ENCODE measurements at regions not wholly inside any gene's neighbourhood (a gene's known extent, or its start where the extent isn't known, plus 50 kb on each side); places are given as distances from the start of the nearest gene placed in this dataset.
A peak's percentile ranks its signal among the peaks of the same experiment; 100 is the strongest.

GRCh38 chr11:116517584-116517983, 255.2 kb downstream of the BUD13 start:
- TF ChIP-seq, protein P1, sequence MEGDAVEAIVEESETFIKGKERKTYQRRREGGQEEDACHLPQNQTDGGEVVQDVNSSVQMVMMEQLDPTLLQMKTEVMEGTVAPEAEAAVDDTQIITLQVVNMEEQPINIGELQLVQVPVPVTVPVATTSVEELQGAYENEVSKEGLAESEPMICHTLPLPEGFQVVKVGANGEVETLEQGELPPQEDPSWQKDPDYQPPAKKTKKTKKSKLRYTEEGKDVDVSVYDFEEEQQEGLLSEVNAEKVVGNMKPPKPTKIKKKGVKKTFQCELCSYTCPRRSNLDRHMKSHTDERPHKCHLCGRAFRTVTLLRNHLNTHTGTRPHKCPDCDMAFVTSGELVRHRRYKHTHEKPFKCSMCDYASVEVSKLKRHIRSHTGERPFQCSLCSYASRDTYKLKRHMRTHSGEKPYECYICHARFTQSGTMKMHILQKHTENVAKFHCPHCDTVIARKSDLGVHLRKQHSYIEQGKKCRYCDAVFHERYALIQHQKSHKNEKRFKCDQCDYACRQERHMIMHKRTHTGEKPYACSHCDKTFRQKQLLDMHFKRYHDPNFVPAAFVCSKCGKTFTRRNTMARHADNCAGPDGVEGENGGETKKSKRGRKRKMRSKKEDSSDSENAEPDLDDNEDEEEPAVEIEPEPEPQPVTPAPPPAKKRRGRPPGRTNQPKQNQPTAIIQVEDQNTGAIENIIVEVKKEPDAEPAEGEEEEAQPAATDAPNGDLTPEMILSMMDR (IDR thresholded peaks at IDR 0.05; ENCODE audit: control extremely low read depth, extremely low read depth, low read depth, missing control alignments): no peak
- CTCF ChIA-PET: interaction anchor here (1.1 to 2.3 kb wide), 5 partner anchors 18 to 174 kb away, joined by 3 to 6 read pairs (median 4); no protein-coding TSS in a partner anchor
- DNase-seq (ENCODE audit: extremely low spot score): no peak
- POLR2A ChIA-PET: no interaction called here

GRCh38 chr11:116517077-116517476, 255.7 kb downstream of the BUD13 start:
- POLR2A ChIA-PET: no interaction called here
- DNase-seq (ENCODE audit: extremely low spot score): no peak
- CTCF ChIA-PET: interaction anchor here (1.1 to 1.5 kb wide), 4 partner anchors 17 to 175 kb away, joined by 3 to 5 read pairs (median 4); no protein-coding TSS in a partner anchor
- TF ChIP-seq, protein P1 (IDR thresholded peaks at IDR 0.05; ENCODE audit: control extremely low read depth, extremely low read depth, low read depth, missing control alignments): no peak

- DNase-seq (ENCODE audit: extremely low spot score): no peak
- POLR2A ChIA-PET: no interaction called here
- TF ChIP-seq, protein P1 (IDR thresholded peaks at IDR 0.05; ENCODE audit: control extremely low read depth, extremely low read depth, low read depth, missing control alignments): no peak
- CTCF ChIA-PET: interaction anchor here (1.3 to 6.9 kb wide), 3 partner anchors 10 to 126 kb away, joined by 3 to 27 read pairs (median 5); no protein-coding TSS in a partner anchor
These were observed 257.1 kb downstream of the BUD13 start for GRCh38 chr11:116515664-116516184.

DNA sequence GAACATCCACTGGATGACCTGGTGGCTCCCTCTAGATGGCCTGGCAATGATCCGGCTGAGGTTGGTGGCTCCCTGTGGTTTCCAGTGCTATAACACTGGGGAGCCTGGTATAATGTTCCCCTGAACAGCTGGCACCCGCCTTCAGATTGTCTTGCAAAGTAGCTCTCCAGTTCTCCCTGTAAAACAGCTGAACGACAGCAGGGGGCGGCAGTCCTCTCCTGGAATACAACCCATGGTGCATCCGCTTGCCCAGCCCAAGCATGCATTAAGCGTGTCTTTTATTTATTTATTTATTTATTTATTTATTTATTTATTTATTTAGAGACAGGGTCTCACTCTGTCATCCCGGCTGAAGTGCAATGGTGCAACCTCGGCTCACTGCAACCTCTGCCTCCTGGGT, 258.9 kb downstream of the BUD13 start:
- DNase-seq (ENCODE audit: extremely low spot score): peak; percentile 47
- ChIA-PET CTCF (interaction anchor here (0.7 to 6.9 kb wide), 11 partner anchors 9 to 182 kb away, joined by 3 to 27 read pairs (median 4); no protein-coding TSS in a partner anchor), POLR2A (no interaction called here)
- TF ChIP-seq, protein P1 (IDR thresholded peaks at IDR 0.05; ENCODE audit: control extremely low read depth, extremely low read depth, low read depth, missing control alignments): peak; percentile 33

DNA sequence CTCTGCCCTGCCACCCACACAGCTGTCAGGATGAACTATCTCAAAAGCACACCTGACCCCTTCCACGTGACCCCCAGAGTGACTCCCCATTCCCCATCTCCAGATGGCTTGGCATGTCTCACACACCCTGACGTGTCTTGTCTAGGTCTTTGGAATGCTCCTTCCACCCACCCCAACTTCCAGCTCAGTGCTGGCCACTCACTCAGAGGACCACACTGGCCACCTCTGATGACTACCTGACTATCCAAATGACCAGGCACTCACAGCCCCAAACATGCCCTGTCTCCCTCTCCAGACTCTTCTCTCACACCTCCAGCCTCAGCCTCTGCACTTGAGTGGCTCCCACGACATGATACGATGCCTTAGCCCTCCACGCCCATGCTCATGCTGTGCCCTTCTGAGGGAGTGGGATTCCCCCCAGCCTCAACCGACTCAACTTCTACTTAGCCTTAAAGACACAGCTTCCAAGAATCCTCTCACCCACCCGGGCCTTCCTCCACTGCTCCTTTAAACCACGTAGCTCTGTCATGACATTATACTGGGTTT, 259.4 kb downstream of the BUD13 start:
- DNase-seq (ENCODE audit: extremely low spot score): no peak
- ChIA-PET POLR2A (no interaction called here), CTCF (interaction anchor here (0.7 to 6.9 kb wide), 11 partner anchors 8 to 182 kb away, joined by 3 to 27 read pairs (median 4); no protein-coding TSS in a partner anchor)
- TF ChIP-seq, protein P1 (IDR thresholded peaks at IDR 0.05; ENCODE audit: control extremely low read depth, extremely low read depth, low read depth, missing control alignments): no peak

DNA sequence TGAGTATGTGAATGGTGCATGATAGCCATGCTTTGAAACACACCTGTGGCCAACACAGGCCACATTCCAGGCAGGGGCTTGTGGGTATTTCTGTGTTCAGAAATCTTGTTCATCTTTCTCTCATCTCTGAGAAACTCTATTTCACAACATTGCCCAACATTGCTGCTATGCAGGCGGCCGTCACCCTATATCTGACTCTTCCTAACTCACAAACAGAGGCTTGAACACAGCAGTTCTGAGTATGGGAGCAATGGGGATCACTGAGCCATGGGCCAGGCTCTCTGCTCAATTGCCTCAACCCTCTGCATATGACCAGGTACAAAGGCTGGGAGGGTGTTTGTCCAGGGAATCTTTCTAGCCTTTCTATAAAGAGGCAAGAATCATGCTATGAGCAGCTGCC, 259.9 kb downstream of the BUD13 start:
- POLR2A ChIA-PET: no interaction called here
- no peak for DNase-seq (ENCODE audit: extremely low spot score)
- TF ChIP-seq, protein P1 (IDR thresholded peaks at IDR 0.05; ENCODE audit: control extremely low read depth, extremely low read depth, low read depth, missing control alignments): no peak
- CTCF ChIA-PET: interaction anchor here (1.1 to 6.9 kb wide), 7 partner anchors 8 to 179 kb away, joined by 3 to 27 read pairs (median 6); no protein-coding TSS in a partner anchor

Measured in GM10248 (cell line).